ENCODE measurements at regions not wholly inside any gene's neighbourhood (a gene's known extent, or its start where the extent isn't known, plus 50 kb on each side); places are given as distances from the start of the nearest gene placed in this dataset.

DNA sequence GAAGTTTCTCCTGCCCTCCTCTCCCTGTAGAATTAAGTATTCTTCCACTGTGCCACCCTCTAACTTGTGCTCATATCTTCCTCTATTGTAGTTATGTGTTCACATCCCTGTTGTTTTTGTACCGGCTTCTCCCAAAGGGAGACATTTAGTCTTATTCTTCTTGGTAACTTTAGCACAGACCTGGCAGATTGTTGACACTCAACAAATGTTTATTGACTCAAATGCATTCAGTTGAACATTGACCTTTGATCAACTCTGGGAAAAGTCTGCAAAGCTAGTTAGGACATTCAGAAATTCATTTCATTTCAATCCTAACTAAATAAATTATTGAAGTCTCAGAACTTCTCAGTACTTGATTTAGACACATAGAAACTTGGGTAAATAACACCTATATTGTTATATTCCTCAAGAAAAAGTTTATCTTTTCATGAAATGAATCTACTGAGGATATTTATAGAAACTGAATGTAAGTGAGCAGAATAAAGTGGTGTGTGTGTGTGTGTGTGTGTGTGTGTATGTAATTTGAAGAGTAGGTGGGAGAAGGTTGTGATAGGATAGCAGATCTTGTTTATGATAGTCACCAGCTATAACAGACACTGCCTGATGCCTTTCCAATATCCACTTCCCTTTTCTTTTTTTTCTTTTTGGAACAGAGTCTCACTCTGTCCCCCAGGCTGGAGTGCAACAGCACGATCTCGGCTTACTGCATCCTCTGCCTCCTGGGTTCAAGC lies 872.4 kb upstream of the CXADR start:
- TF ChIP-seq, protein P1, sequence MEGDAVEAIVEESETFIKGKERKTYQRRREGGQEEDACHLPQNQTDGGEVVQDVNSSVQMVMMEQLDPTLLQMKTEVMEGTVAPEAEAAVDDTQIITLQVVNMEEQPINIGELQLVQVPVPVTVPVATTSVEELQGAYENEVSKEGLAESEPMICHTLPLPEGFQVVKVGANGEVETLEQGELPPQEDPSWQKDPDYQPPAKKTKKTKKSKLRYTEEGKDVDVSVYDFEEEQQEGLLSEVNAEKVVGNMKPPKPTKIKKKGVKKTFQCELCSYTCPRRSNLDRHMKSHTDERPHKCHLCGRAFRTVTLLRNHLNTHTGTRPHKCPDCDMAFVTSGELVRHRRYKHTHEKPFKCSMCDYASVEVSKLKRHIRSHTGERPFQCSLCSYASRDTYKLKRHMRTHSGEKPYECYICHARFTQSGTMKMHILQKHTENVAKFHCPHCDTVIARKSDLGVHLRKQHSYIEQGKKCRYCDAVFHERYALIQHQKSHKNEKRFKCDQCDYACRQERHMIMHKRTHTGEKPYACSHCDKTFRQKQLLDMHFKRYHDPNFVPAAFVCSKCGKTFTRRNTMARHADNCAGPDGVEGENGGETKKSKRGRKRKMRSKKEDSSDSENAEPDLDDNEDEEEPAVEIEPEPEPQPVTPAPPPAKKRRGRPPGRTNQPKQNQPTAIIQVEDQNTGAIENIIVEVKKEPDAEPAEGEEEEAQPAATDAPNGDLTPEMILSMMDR (IDR thresholded peaks at IDR 0.05) = no peak
- no peak for TF ChIP-seq POLR2A (IDR thresholded peaks at IDR 0.05)

DNA sequence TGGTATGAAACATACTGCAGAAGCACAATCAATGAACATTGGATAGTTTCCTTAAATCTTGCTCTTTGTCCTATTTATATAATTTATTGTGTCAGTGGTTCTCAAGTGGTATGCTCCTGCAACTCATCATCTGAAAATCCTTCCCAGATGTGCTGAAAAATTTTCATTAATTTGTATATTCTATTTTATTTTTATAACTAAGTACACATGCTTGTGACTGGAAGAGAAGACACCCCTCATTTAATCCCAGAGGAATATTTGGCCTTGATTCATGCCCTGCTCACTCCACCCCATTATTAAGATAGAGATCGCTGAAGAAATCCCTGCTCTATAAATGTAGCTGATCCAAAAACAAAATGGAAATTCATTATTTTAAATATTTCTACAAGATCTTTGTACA lies 870.5 kb upstream of the CXADR start:
- H3K4me1 ChIP-seq = no peaks in the 10 kb centered on the region
- H3K27me3 ChIP-seq = no peaks in the 10 kb centered on the region
- intact Hi-C loops (cut with DNase I) = no loop called here
- no peak for DNase-seq
- 77 to 84% (median 83%) methylated on average over 1 of the region's 1 CpG for WGBS, 4 donors
- no peak for ATAC-seq
- peaks cover 0 to 12% (median 0%) of the 10 kb centered on the region in 12 donors for H3K9me3 ChIP-seq
- no peaks in the 10 kb centered on the region for H3K36me3 ChIP-seq
- no peak overlapping the region for H3K27ac ChIP-seq
- H3K4me3 ChIP-seq = no peak overlapping the region
- TF ChIP-seq, protein P1 (IDR thresholded peaks at IDR 0.05) = no peak
- TF ChIP-seq POLR2A (IDR thresholded peaks at IDR 0.05) = no peak

More for the DNA sequence above, 872.4 kb upstream of the CXADR start:
- no peak overlapping the region for H3K4me3 ChIP-seq
- H3K4me1 ChIP-seq = no peaks in the 10 kb centered on the region
- no peak overlapping the region for H3K27ac ChIP-seq
- H3K9me3 ChIP-seq = peaks cover 0 to 12% (median 0%) of the 10 kb centered on the region in 12 donors
- H3K27me3 ChIP-seq = no peaks in the 10 kb centered on the region
- H3K36me3 ChIP-seq = no peaks in the 10 kb centered on the region
- WGBS, 4 donors = 90 to 98% (median 91%) methylated on average over 3 of the region's 3 CpGs
- no peak for DNase-seq
- intact Hi-C loops (cut with DNase I) = no loop called here
- ATAC-seq = no peak

DNA sequence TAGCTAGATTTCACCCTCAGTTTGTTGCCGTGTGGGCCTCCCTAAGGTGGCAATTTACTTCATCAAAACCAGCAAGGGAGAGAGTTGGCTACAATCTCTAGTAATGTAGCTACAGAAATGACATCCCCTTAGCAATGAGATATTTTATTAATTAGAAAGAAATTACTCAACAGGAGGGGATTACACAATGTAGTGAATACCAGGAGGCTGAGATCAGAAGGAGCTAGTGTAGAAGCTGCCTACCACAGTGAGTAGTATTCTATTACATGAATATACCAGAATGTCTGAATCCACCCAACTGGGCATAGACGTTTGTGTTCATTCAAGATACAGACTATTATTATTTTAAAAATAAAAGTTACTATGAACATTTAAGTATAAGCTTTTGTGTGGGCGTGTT lies 868.2 kb upstream of the CXADR start:
- Histone ChIP-seq H3K36me3 (no peaks in the 10 kb centered on the region), H3K4me1 (no peaks in the 10 kb centered on the region), H3K9me3 (peaks cover 0 to 12% (median 0%) of the 10 kb centered on the region in 12 donors), H3K27ac (no peak overlapping the region), H3K27me3 (no peaks in the 10 kb centered on the region), H3K4me3 (no peak overlapping the region)
- 84 to 92% (median 88%) methylated on average over 3 of the region's 3 CpGs for WGBS, 4 donors
- intact Hi-C loops (cut with DNase I) = no loop called here
- ATAC-seq = no peak
- DNase-seq = no peak
- no peak for TF ChIP-seq POLR2A (IDR thresholded peaks at IDR 0.05)
- TF ChIP-seq, protein P1 (IDR thresholded peaks at IDR 0.05) = no peak

DNA sequence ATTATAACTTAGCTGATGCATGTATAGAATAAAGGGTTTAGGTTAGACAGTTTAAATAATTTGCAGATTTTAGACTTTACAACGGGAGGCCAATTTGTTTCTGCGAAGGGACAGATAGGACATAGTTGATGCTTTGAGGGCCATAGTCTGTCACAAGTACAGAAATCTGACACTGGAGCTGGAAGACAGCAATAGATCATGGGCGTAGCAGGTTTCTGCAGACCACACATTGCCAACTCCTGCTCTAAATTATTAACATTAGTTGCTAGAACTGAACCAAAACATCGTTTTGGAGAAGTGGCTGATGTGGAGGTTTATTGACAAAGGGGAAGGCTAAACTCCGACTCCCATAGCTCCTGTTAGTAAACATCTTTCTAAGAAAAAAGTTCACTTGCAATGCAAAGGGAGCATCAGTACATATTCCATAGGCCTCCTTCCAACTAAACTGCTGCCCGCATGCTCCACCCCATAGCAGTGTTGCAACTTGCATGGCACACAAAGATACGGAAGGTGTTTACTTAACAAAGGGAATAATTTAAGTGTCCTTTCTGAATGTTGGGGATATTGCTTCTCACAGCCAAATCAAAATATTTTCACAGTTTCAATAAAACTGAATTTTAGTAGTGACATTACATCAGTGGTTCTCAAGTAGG lies 862.0 kb upstream of the CXADR start:
- 85 to 91% (median 88%) methylated on average over 7 of the region's 7 CpGs for WGBS, 4 donors
- no peak overlapping the region for H3K27ac ChIP-seq
- no peaks in the 10 kb centered on the region for H3K4me1 ChIP-seq
- H3K27me3 ChIP-seq = no peaks in the 10 kb centered on the region
- H3K9me3 ChIP-seq = peaks cover 0 to 4% (median 0%) of the 10 kb centered on the region in 12 donors
- H3K4me3 ChIP-seq = no peak overlapping the region
- ATAC-seq = no peak
- H3K36me3 ChIP-seq = no peaks in the 10 kb centered on the region
- intact Hi-C loops (cut with DNase I) = loop anchor here in 1 of 10 donors (10.0 kb wide), 1 partner anchor 64 kb away; no protein-coding TSS in a partner anchor
- TF ChIP-seq, protein P1 (IDR thresholded peaks at IDR 0.05) = no peak
- no peak for TF ChIP-seq POLR2A (IDR thresholded peaks at IDR 0.05)
- DNase-seq = no peak

All from heart left ventricle (tissue), 16 donors.